Skeletal muscle tissue (tissue), 3 donors: ENCODE measurements at regions not wholly inside any gene's neighbourhood (a gene's known extent, or its start where the extent isn't known, plus 50 kb on each side); places are given as distances from the start of the nearest gene placed in this dataset.

ENCODE experiments used
- H3K27ac ChIP-seq: one replicate; pipeline ENCODE4 v1.7.0; 2013; ENCODE audit warnings: mild to moderate bottlenecking, low read depth, low read length, inconsistent platforms
- H3K27me3 ChIP-seq, 3 donors: one replicate each; pipeline ENCODE4 v1.7.0; 2013; ENCODE audit warnings: low read length in 3 of 3; ENCODE audit not compliant: control insufficient read depth in 3 of 3, insufficient read depth in 3 of 3
- H3K36me3 ChIP-seq, 3 donors: one replicate each; pipeline ENCODE4 v1.7.0; 2013; ENCODE audit warnings: low read length in 3 of 3; ENCODE audit not compliant: control insufficient read depth in 3 of 3, insufficient read depth in 3 of 3
- H3K4me1 ChIP-seq, 3 donors: one replicate each; pipeline ENCODE4 v1.7.0; 2013; ENCODE audit warnings: low read length in 3 of 3, mild to moderate bottlenecking in 3 of 3; ENCODE audit not compliant: control insufficient read depth in 3 of 3, insufficient read depth in 3 of 3
- H3K4me3 ChIP-seq, 3 donors: one replicate each; pipeline ENCODE4 v1.7.0; 2013; ENCODE audit warnings: low read length in 3 of 3
- H3K9ac ChIP-seq, 3 donors: one replicate each; pipeline ENCODE4 v1.7.0; 2013; ENCODE audit warnings: low read length in 3 of 3, mild to moderate bottlenecking in 3 of 3, moderate library complexity in 2 of 3, low read depth in 1 of 3
- H3K9me3 ChIP-seq, 3 donors: one replicate each; pipeline ENCODE4 v1.7.0; 2013; ENCODE audit warnings: low read length in 3 of 3; ENCODE audit not compliant: control insufficient read depth in 3 of 3
- donor health status: Osteomylitis.

DNA sequence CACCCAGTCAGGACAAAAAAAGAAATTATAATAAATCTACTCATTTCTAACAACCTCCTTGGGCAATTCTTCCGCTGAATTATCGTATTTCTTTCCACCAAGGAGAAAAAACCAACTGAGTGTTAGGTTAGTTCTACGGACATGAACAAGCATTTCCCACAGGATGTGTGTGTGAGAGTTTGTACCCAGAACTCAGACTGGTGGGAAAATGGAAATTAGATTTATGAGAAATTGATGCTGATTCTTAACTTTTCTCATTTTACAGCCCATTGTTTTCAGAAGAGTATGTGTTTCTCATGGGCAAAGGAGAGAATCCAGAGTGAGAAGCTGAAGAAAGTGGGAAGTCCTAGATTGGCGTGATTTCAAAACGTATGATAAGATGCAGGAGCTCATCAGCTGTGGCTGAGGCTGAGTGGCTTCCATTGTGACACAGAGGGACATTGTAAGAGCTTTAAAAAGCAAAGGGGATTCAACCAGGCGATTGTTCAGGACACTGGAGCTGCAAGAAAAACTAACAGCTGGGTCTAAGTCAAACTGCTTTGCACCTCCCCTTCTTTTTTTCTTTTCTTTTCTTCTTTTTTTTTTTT is 184.7 kb upstream of the ARGLU1 start:
- no peaks in the 10 kb centered on the region for H3K36me3 ChIP-seq
- H3K9me3 ChIP-seq = no peaks in the 10 kb centered on the region
- H3K27ac ChIP-seq = peak overlapping the region; percentile 31
- no peak overlapping the region for H3K4me3 ChIP-seq
- H3K9ac ChIP-seq = no peak overlapping the region
- no peaks in the 10 kb centered on the region for H3K27me3 ChIP-seq
- H3K4me1 ChIP-seq = peaks cover 0 to 4% (median 0%) of the 10 kb centered on the region in 3 donors

DNA sequence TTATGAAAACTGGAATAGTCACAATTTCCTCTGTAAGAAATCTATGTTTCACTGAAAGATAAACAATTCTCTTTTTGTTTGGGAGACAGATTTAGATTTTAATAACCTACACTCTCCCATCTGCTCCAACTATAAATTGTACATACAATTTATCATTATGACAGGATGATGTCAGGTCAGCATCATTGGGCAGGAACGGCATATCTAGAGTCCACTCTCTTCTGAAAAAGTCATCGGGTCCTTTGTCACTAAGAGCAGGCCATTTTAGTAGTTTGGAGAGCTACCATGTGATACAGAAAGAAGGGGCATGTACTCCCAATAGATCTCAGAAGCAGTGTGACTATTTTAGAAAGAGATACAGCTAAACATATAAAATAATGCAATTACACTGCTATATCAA is 180.8 kb upstream of the ARGLU1 start:
- Histone ChIP-seq H3K4me3 (no peak overlapping the region), H3K9me3 (no peaks in the 10 kb centered on the region), H3K36me3 (no peaks in the 10 kb centered on the region), H3K9ac (no peak overlapping the region), H3K27ac (no peak overlapping the region), H3K4me1 (no peaks in the 10 kb centered on the region), H3K27me3 (no peaks in the 10 kb centered on the region)

DNA sequence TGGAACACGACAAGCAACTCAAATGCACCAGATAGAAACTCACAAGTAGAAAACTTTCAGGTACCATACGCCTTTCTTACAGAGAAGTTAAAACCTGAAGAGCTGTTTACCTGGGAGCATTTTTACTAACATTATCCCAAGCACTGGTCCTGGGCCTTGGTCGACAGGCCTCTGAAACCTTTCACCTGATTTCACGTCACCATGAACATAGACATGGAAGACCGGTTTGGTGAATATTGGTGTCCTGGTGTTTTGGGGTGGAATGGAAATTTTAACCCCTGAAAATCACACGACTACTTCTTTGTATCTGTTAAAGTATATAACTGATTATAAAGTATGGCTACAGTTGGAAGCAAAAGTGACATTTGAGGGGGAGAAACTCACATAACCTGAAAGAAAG is 176.6 kb upstream of the ARGLU1 start:
- Histone ChIP-seq H3K4me1 (no peaks in the 10 kb centered on the region), H3K27ac (no peak overlapping the region), H3K9me3 (no peaks in the 10 kb centered on the region), H3K4me3 (no peak overlapping the region), H3K27me3 (no peaks in the 10 kb centered on the region), H3K36me3 (no peaks in the 10 kb centered on the region), H3K9ac (no peak overlapping the region)

- Histone ChIP-seq H3K4me3 (no peak overlapping the region), H3K27me3 (no peaks in the 10 kb centered on the region), H3K9me3 (no peaks in the 10 kb centered on the region), H3K36me3 (no peaks in the 10 kb centered on the region), H3K27ac (no peak overlapping the region), H3K4me1 (no peaks in the 10 kb centered on the region), H3K9ac (no peak overlapping the region)
Observed at GRCh38 chr13:106738186-106738678, 170.3 kb upstream of the ARGLU1 start.

DNA sequence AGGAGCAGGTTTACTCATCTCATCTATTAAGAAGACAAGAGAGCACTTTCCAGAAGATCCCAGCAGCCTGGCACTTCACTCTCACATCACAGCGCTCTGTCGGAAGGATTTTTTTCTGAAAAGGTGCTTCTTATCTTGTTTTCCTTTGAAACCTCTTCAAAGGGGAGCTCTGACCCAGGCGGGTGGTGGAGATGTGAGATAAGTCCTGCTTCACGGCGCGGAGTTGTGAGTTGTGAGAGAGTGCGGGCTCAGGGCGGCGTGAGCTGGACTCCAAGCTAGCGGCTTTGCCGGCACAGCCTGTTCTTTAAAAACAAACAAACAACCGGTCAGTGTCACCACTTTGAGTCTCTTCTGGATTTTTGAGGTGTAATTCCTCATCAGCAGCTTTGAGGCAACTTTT is 169.0 kb upstream of the ARGLU1 start:
- no peak overlapping the region for H3K9ac ChIP-seq
- no peak overlapping the region for H3K27ac ChIP-seq
- H3K4me3 ChIP-seq = no peak overlapping the region
- no peaks in the 10 kb centered on the region for H3K36me3 ChIP-seq
- H3K27me3 ChIP-seq = no peaks in the 10 kb centered on the region
- no peaks in the 10 kb centered on the region for H3K9me3 ChIP-seq
- H3K4me1 ChIP-seq = no peaks in the 10 kb centered on the region

DNA sequence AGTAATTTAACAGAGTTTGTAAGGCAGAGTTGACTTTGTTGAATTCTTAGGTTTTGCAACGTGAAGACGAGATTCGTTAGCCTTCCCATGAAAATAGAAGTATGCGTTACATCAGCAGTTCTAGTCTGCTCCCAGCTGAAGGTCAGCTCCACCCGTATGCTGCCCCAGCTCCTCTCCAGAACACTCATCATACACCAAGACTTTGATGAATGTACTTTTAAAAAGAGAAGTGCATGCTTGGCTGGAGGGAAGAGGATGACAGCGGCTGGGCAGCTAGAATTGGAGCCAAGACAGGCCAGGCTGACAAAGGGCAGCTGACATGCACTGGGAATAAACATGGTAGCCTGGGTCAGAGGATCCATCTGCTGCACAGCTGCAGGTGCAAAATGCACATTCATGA is 166.3 kb upstream of the ARGLU1 start:
- Histone ChIP-seq H3K4me1 (no peaks in the 10 kb centered on the region), H3K4me3 (no peak overlapping the region), H3K36me3 (no peaks in the 10 kb centered on the region), H3K27me3 (no peaks in the 10 kb centered on the region), H3K9ac (no peak overlapping the region), H3K27ac (no peak overlapping the region), H3K9me3 (no peaks in the 10 kb centered on the region)

DNA sequence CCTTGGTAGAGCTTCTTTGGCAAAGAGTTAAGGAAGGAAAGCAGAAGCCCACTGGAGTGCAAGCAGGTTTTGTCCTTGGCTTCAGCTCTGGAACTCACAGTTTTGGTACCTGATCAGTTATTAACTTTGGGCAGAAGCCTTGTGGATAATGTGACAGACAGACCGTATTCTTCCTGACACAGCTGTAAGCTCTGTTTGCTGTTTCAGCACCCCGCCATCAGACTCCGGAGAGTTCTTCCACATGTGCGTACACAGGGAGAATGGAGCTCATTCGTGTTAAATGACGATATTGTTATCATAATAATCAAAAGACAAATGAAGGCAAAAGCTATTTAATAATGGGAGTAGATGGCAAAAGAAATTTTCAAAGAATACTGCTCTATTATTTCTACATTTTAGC is 155.1 kb upstream of the ARGLU1 start:
- Histone ChIP-seq H3K4me1 (no peaks in the 10 kb centered on the region), H3K27ac (no peak overlapping the region)

DNA sequence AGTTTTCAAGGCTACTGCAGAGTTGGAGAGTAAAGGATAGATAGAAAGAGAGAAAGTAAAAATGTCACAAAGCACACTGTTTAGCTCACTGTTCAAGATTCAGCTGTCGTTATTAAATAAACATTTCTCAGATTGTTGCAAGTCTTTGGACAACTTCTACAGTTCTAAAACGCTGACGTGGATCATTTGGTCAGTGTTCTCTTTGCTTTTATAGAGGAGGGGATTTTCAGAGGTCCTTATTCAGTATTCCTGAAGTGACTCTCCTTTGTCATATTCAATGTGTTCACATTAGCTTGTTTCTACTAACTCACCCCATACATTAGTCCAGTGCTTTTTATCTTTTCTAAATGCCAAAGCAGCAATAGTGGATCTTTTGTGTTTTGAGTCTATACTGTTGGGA is 154.7 kb upstream of the ARGLU1 start:
- Histone ChIP-seq H3K27me3 (no peaks in the 10 kb centered on the region), H3K36me3 (no peaks in the 10 kb centered on the region), H3K9me3 (no peaks in the 10 kb centered on the region), H3K4me3 (no peak overlapping the region), H3K27ac (no peak overlapping the region), H3K4me1 (no peaks in the 10 kb centered on the region), H3K9ac (no peak overlapping the region)

More for the DNA sequence above, 155.1 kb upstream of the ARGLU1 start:
- H3K9ac ChIP-seq = no peak overlapping the region
- no peaks in the 10 kb centered on the region for H3K36me3 ChIP-seq
- no peak overlapping the region for H3K4me3 ChIP-seq
- no peaks in the 10 kb centered on the region for H3K9me3 ChIP-seq
- no peaks in the 10 kb centered on the region for H3K27me3 ChIP-seq

- no peaks in the 10 kb centered on the region for H3K36me3 ChIP-seq
- no peak overlapping the region for H3K4me3 ChIP-seq
- no peaks in the 10 kb centered on the region for H3K27me3 ChIP-seq
- H3K9me3 ChIP-seq = no peaks in the 10 kb centered on the region
- no peak overlapping the region for H3K9ac ChIP-seq
- no peak overlapping the region for H3K27ac ChIP-seq
- H3K4me1 ChIP-seq = no peaks in the 10 kb centered on the region
Observed at GRCh38 chr13:106721599-106721998, 153.7 kb upstream of the ARGLU1 start.

GRCh38 chr13:106714271-106714982 is 146.5 kb upstream of the ARGLU1 start:
- Histone ChIP-seq H3K27me3 (no peaks in the 10 kb centered on the region), H3K4me1 (no peaks in the 10 kb centered on the region), H3K4me3 (no peak overlapping the region), H3K27ac (no peak overlapping the region), H3K36me3 (no peaks in the 10 kb centered on the region), H3K9ac (no peak overlapping the region), H3K9me3 (no peaks in the 10 kb centered on the region)
